Sigmoid colon (tissue), 4 donors: ENCODE measurements at regions not wholly inside any gene's neighbourhood (a gene's known extent, or its start where the extent isn't known, plus 50 kb on each side); places are given as distances from the start of the nearest gene placed in this dataset.
"Not testable (repeated sequence)": the region's sequence is repeated elsewhere in the genome, so short reads cannot be mapped to it uniquely, and the experiment has no call there.

Experiments used
- EP300 ChIP-seq, 4 donors: sonication (generic); formaldehyde crosslinking; IDR thresholded peaks; one replicate each; pipeline ENCODE4 v1.6.1; 2017; ENCODE audit warnings: antibody characterized with exemption in 4 of 4
- POLR2A ChIP-seq, 2 donors: fragments of 450-650 bp; IDR thresholded peaks; one replicate each; pipeline ENCODE4 v1.6.1; 2016; ENCODE audit warnings: antibody characterized with exemption in 2 of 2, mild to moderate bottlenecking in 2 of 2, moderate library complexity in 2 of 2
- POLR2AphosphoS5 ChIP-seq, 4 donors: sonication (generic); formaldehyde crosslinking; IDR thresholded peaks; one replicate each; pipeline ENCODE4 v1.6.1; 2017; ENCODE audit warnings: antibody characterized with exemption in 4 of 4
- TF ChIP-seq, protein P1 (sequence below), 4 experiments: fragments of 450-650 bp in 3 of 4; fragments of 200-600 bp in 1 of 4; IDR thresholded peaks; one replicate each; pipeline ENCODE4 v1.5.1; 2016 to 2019; ENCODE audit warnings: antibody characterized with exemption in 4 of 4, mild to moderate bottlenecking in 3 of 4, moderate library complexity in 2 of 4

DNA sequence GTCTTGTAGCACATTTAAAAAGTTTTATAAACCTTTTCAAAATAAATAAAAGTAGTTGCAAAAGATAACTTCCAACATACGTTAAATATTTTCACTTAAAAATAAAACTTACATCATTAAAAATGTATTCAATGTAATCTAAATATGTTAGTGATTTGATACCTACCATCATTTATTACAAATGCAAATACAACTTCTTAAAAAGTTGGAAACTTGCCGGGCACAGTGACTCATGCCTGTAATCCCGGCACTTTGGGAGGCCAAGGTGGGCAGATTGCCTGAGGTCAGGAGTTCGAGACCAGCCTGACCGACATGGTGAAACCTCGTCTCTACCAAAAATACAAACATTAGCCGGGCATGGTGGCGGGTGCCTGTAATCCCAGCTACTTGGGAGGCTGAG is 122.6 kb upstream of the PODXL start:
- TF ChIP-seq, protein P1, sequence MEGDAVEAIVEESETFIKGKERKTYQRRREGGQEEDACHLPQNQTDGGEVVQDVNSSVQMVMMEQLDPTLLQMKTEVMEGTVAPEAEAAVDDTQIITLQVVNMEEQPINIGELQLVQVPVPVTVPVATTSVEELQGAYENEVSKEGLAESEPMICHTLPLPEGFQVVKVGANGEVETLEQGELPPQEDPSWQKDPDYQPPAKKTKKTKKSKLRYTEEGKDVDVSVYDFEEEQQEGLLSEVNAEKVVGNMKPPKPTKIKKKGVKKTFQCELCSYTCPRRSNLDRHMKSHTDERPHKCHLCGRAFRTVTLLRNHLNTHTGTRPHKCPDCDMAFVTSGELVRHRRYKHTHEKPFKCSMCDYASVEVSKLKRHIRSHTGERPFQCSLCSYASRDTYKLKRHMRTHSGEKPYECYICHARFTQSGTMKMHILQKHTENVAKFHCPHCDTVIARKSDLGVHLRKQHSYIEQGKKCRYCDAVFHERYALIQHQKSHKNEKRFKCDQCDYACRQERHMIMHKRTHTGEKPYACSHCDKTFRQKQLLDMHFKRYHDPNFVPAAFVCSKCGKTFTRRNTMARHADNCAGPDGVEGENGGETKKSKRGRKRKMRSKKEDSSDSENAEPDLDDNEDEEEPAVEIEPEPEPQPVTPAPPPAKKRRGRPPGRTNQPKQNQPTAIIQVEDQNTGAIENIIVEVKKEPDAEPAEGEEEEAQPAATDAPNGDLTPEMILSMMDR (IDR thresholded peaks at IDR 0.05) = not testable (repeated sequence)
- not testable (repeated sequence) for TF ChIP-seq POLR2A, EP300, POLR2AphosphoS5 (IDR thresholded peaks at IDR 0.05)
